Renal cortex interstitium (tissue), 11 donors: ENCODE measurements at regions not wholly inside any gene's neighbourhood (a gene's known extent, or its start where the extent isn't known, plus 50 kb on each side); places are given as distances from the start of the nearest gene placed in this dataset.
A peak's percentile ranks its signal among the peaks of the same experiment; 100 is the strongest.

ENCODE experiments used
- DNase-seq, 11 donors: peaks; one replicate each; pipeline ENCODE4 v3.0.0-alpha.2; 2013; ENCODE audit warnings: low read depth in 9 of 11, low spot score in 4 of 11; ENCODE audit errors: extremely low read depth in 1 of 11

DNA sequence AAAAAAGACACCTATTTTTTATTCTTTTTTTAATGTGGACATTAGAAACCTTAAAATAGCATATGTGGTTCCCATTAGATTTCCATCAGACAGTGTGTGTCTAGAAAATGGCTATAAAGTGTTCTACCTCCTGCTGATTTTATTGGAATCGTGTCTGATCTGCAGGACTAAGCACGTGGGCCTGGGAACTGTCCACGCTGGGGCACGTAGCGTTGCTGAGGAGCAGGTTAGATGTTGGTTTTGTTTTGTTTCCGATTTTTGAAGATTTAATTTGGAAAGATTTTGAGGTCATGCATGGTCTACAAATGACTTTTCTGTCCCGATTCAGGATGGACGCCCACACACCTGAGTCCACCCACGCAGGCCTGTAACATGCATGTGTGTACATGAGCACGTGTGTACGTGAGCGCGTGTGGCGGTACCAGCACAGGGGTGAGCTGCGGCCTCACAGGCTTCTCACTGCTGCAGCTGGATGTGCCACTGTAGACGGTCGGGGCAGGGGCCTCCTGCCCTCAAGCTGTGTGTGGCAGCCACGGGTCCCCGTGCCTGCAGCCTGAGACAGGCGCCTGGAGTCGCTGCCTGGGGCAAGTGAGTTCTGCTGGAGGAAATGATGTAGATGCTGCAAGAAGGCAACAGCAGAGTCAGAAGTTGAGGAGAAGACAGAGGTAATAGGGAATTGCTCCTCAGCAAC lies 99.7 kb upstream of the CTDP1 start:
- DNase-seq: no peak

- no peak for DNase-seq
Observed at GRCh38 chr18:79580498-79581171, 99.0 kb upstream of the CTDP1 start.

DNA sequence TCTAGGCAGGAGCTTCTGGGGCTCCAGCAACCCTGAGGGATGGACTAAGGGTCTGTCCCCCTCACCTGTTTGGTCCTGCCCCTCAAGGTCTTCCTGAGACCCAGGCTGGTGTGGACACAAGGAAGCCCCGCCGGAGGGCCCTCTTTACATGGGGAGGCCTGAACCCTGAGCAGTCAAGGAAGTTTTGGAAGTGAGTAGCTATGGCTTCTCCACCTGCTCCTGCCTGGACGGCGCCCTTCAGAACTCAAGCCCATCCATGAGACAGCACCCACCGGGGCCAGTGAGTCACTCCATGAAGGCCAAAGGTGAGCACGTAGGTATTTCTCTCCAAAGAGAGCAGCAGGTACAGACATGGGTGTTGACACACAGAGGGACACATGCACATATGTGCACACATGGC lies 98.2 kb upstream of the CTDP1 start:
- no peak for DNase-seq

DNA sequence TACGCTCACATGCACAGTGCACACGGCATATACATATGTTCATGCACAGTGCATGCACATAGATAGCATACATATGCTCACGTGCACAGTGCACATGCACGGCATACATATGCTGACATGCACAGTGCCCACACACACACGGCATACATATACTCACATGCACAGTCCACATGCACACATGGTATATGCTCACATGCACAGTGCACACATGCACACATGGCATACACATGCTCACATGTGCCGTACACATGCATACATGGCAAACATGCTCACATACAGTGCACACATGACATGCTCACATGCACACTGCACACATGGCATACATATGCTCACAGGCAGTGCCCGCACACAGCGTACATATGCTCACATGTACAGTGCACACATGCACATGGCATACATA lies 97.7 kb upstream of the CTDP1 start:
- DNase-seq: no peak

DNA sequence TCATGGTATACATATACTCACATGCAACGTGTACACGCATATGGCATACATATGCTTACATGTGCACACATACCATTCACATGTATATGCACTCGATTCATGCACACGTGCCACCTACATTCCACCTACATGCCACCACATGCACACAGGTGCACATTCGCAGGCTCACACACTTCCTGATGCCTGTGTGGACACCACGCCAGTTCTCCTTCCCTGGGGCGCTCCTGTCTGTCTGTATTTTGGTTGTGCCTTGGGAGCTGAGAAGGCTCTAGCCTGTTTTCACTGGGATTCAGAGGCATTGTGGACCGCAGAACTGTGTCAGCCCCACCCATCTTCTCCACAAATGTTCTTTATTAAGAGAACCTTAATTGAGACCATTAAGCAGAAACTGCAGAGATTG lies 96.6 kb upstream of the CTDP1 start:
- no peak for DNase-seq

DNA sequence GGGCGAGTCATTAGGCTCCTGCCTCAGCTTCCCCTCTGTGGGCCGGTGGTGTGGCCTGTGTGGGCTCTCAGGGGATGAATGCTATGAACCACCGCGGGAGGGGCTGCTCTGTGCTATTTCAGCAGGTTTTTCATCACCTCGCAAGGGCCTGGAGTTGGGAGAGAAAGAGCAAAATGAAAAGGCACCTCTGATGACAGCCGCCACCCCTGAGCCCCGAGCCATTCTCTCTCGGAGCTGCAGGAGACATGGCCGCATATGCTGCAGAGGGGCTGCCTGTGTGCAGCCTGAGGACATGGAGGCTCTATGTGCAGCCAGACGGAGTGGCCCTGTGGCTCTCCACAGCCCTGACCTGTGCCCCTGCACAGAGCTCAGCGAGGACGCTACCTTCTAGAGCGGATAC lies 96.2 kb upstream of the CTDP1 start:
- DNase-seq: no peak

DNA sequence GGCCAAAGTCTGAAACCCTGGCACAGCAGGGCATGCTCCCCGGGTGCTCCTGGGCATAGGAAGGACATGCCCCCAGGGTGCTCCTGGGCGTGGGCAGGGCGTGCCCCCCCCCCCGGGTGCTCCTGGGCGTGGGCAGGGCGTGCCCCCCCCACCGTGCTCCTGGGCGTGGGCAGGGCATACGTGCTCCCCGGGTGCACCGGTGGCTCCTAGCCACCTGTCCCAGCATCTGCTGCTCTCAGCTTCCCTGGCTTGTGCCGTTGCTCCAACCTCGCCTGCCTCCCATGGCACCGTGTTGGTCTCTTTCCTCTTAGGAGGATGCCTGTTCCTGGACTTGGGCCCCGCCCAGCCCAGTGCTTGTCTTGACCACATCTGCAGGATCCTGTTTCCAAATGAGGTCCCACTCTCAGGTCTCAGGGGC lies 95.6 kb upstream of the CTDP1 start:
- no peak for DNase-seq

GRCh38 chr18:79584491-79585394 lies 94.9 kb upstream of the CTDP1 start:
- DNase-seq: no peak

DNA sequence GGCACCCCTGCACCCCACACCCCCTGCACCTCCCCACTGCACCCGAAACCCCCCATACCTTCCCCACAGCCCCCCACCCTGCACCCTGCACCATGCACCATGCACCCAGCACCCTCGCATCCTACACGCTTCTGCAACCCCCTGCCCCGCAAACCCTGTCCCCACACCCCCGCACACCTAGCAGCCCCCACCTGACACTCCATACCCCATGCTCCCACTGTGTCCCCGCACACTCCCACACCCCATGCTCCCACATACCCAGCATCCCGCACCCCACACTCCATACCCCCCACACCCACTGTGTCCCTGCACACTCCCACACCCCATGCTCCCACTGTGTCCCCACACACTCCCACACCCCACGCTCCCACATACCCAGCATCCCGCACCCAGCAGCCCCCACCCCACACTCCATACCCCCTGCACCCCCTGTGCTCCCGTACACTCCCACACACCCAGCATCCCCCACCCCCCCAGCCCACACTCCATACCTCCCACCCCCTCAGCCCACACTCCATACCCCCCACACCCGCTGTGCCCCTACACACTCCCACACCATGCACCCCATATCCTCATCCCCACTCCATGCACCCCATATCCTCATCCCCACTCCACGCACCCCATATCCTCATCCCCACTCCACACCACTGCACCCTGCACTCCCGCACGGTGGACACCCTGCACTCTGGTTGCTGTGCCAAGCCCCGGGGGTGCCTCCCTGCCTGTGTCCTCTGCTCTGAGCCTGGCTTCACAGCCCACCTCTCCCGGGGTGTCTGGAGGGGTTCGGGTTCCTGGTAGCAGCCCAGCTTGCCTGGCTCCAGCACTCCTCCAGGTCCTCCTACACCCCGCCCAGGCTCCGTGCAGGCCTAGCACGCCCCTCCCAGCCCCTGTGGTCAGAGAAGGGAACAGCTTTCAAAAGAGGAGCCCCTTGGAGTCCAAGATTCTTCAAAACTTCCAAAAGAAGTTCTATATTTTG lies 93.9 kb upstream of the CTDP1 start:
- DNase-seq: no peak

- DNase-seq: no peak
Observed at GRCh38 chr18:79586436-79587225, 93.0 kb upstream of the CTDP1 start.

DNA sequence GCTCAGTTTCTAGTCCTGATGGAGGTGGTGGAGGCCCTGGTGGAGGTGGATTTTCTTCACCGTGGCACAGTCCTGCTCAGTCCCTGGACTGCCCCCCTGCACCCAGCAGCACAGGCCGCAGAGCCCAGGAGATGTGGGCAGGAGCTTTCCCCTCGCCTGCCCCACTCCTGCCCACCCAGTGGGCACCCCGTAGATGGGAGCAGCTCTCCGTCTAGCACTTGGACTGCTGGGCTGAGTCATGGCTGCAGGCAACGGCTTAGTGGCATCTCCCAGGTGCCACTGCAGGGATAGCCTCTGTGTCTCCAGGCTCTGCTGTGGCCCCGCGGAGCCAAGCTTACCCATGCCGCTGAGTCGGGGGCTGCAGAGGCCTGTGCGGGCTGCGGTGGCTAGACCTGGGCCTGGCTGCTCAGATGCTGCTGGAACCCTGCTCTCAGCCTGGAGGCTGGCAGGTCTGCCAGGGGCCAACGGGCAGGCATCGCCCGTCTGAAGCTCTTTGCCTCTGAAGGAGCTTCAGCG lies 92.3 kb upstream of the CTDP1 start:
- no peak for DNase-seq

- DNase-seq: no peak
Observed at GRCh38 chr18:79587779-79588635, 91.6 kb upstream of the CTDP1 start.

- peak in 9 of 11 donors; percentile 44 to 80 (median 69) for DNase-seq
Observed at GRCh38 chr18:79588636-79589481, 90.7 kb upstream of the CTDP1 start.

- no peak for DNase-seq
Observed at GRCh38 chr18:79589601-79590091, 90.0 kb upstream of the CTDP1 start.

DNA sequence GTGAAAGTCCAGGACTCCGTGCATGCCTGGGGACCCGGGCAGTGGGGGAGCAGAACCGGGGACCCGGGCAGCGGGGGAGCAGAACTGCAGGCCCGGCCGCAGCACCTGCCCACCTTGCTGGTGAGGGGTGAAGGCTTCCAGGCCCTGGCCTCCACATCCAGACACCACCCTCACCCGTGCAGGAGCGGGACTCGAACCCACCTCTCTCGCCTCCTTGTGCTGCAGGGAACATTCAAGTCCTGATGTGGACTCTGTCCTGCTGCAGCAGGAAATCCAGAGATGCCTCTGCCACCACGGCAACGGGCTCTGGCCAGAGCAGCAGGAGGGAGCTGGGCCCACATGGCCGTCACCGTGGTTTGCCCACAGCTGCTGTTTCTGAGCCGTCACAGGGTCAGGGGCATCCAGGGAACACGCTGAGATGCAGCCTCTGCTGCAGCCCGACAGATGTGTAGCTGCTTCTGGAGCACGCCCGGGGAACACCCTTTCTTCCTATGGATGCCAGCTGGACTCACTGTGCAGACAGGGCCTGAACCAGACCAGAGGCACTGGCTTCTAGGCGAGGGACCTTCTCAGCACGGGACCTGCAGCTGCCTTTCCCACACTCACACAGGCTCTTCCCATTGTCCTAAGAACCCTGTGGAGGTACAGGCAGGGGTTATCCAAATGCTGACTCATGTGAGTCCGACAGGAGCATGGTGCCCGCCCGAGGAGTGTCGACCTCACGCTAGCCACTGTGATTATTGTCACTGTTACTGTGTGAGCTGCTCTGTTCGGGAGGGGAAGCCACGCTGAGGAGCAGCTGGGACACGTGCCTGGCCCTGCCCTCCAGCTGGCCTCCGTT lies 89.2 kb upstream of the CTDP1 start:
- no peak for DNase-seq
